OCI-LY1 (cell line): ENCODE measurements at regions not wholly inside any gene's neighbourhood (a gene's known extent, or its start where the extent isn't known, plus 50 kb on each side); places are given as distances from the start of the nearest gene placed in this dataset.

Experiments
- H2AFZ ChIP-seq: fragments of 200-600 bp; sonication (generic), shearing (Covaris generic); 2 replicates; pipeline ENCODE4 v1.6.0; 2014; ENCODE audit warnings: antibody characterized with exemption, mild to moderate bottlenecking, low read length
- H3F3A ChIP-seq: fragments of 200-600 bp; sonication (generic), shearing (Covaris generic); 2 replicates; pipeline ENCODE4 v1.6.0; 2014; ENCODE audit warnings: mild to moderate bottlenecking, antibody characterized with exemption, low read length, moderate library complexity; ENCODE audit not compliant: insufficient read depth
- H3K27ac ChIP-seq: fragments of 200-600 bp; sonication (generic); 2 replicates; pipeline ENCODE4 v1.5.1; 2014; ENCODE audit warnings: low read length, mixed run types, mild to moderate bottlenecking, low read depth; ENCODE audit not compliant: poor library complexity, severe bottlenecking
- H3K27me3 ChIP-seq: fragments of 200-600 bp; sonication (generic); 2 replicates; pipeline ENCODE4 v1.6.0; 2014; ENCODE audit warnings: antibody characterized with exemption, mild to moderate bottlenecking, low read length, moderate library complexity; ENCODE audit not compliant: insufficient read depth
- H3K36me3 ChIP-seq: fragments of 200-600 bp; sonication (generic); 2 replicates; pipeline ENCODE4 v1.6.1; 2014; ENCODE audit warnings: mild to moderate bottlenecking, antibody characterized with exemption, low read length, moderate library complexity, mixed read lengths; ENCODE audit not compliant: insufficient read depth
- H3K4me1 ChIP-seq: fragments of 200-600 bp; sonication (generic); 2 replicates; pipeline ENCODE4 v1.5.1; 2014; ENCODE audit warnings: mild to moderate bottlenecking, low read length, moderate library complexity; ENCODE audit not compliant: insufficient read depth, severe bottlenecking
- H3K4me2 ChIP-seq: fragments of 200-600 bp; sonication (generic), shearing (Covaris generic); 2 replicates; pipeline ENCODE4 v1.6.1; 2014; ENCODE audit warnings: low read length
- H3K4me3 ChIP-seq: fragments of 200-600 bp; sonication (generic); 2 replicates; pipeline ENCODE4 v1.5.1; 2014; ENCODE audit warnings: low read length, low read depth, mild to moderate bottlenecking, mixed read lengths; ENCODE audit not compliant: poor library complexity, severe bottlenecking
- H3K79me2 ChIP-seq: fragments of 200-600 bp; shearing (Covaris generic); 2 replicates; pipeline ENCODE4 v1.6.1; 2016; ENCODE audit warnings: mixed run types, low read length, mixed read lengths; ENCODE audit not compliant: insufficient read depth
- H3K9ac ChIP-seq: fragments of 200-600 bp; sonication (generic), shearing (Covaris generic); 2 replicates; pipeline ENCODE4 v1.6.1; 2014; ENCODE audit warnings: mild to moderate bottlenecking, low read length, mixed read lengths
- H3K9me2 ChIP-seq: fragments of 200-600 bp; sonication (generic), shearing (Covaris generic); 2 replicates; pipeline ENCODE4 v1.6.1; 2014; ENCODE audit warnings: low read depth, mild to moderate bottlenecking, low read length, mixed read lengths
- H3K9me3 ChIP-seq: fragments of 200-600 bp; shearing (Covaris generic); 2 replicates; pipeline ENCODE4 v1.6.1; 2014; ENCODE audit warnings: low read length, mixed read lengths
- H4K20me1 ChIP-seq: fragments of 200-600 bp; sonication (generic), shearing (Covaris generic); 2 replicates; pipeline ENCODE4 v1.6.0; 2016; ENCODE audit warnings: mild to moderate bottlenecking, low read length; ENCODE audit not compliant: insufficient read depth
- CTCF ChIP-seq: fragments of 200-600 bp; sonication (generic), shearing (Covaris generic); IDR thresholded peaks from 2 replicates; pipeline ENCODE4 v1.5.1; 2017; ENCODE audit warnings: mild to moderate bottlenecking, antibody characterized with exemption, low read length, moderate library complexity, mixed read lengths
- EZH2 ChIP-seq: fragments of 200-600 bp; sonication (generic), shearing (Covaris generic); IDR thresholded peaks from 2 replicates; pipeline ENCODE4 v1.8.0; 2017; ENCODE audit warnings: borderline replicate concordance, mixed run types, mild to moderate bottlenecking, antibody characterized with exemption, low read length, moderate library complexity, mixed read lengths

- no peaks in the 10 kb centered on the region for H3K4me1 ChIP-seq
- no peaks in the 10 kb centered on the region for H4K20me1 ChIP-seq
- no peaks in the 10 kb centered on the region for H3K79me2 ChIP-seq
- no peaks in the 10 kb centered on the region for H3K36me3 ChIP-seq
- no peak overlapping the region for H3K4me3 ChIP-seq
- no peaks in the 10 kb centered on the region for H3F3A ChIP-seq
- no peak overlapping the region for H2AFZ ChIP-seq
- H3K4me2 ChIP-seq, result no peak overlapping the region
- no peaks in the 10 kb centered on the region for H3K9me2 ChIP-seq
- H3K27me3 ChIP-seq, result no peaks in the 10 kb centered on the region
- TF ChIP-seq CTCF (no peak), EZH2 (no peak)
- no peak overlapping the region for H3K27ac ChIP-seq
- no peak overlapping the region for H3K9ac ChIP-seq
- H3K9me3 ChIP-seq, result no peaks in the 10 kb centered on the region
Measured at GRCh38 chr9:21746550-21746949, 55.9 kb upstream of the MTAP start.

GRCh38 chr9:21747175-21747574 lies 55.3 kb upstream of the MTAP start:
- Histone ChIP-seq H3K4me1 (no peaks in the 10 kb centered on the region), H2AFZ (no peak overlapping the region), H3K79me2 (no peaks in the 10 kb centered on the region), H3F3A (no peaks in the 10 kb centered on the region), H3K4me2 (no peak overlapping the region), H3K27me3 (no peaks in the 10 kb centered on the region), H3K9me2 (no peaks in the 10 kb centered on the region), H3K27ac (no peak overlapping the region), H4K20me1 (no peaks in the 10 kb centered on the region), H3K9me3 (no peaks in the 10 kb centered on the region), H3K9ac (no peak overlapping the region), H3K4me3 (no peak overlapping the region), H3K36me3 (no peaks in the 10 kb centered on the region)
- no peak for TF ChIP-seq CTCF
- no peak for TF ChIP-seq EZH2

GRCh38 chr9:21750021-21750735 lies 52.3 kb upstream of the MTAP start:
- Histone ChIP-seq H3K4me2 (no peak overlapping the region), H3K9me3 (no peaks in the 10 kb centered on the region), H3K9ac (no peak overlapping the region), H3K27me3 (no peaks in the 10 kb centered on the region), H3K79me2 (no peaks in the 10 kb centered on the region), H4K20me1 (no peaks in the 10 kb centered on the region), H3K27ac (no peak overlapping the region), H3K4me3 (no peak overlapping the region), H3F3A (no peaks in the 10 kb centered on the region), H3K9me2 (no peaks in the 10 kb centered on the region), H3K36me3 (no peaks in the 10 kb centered on the region), H2AFZ (no peak overlapping the region), H3K4me1 (no peaks in the 10 kb centered on the region)
- TF ChIP-seq CTCF (no peak), EZH2 (no peak)
